ENCODE measurements at regions not wholly inside any gene's neighbourhood (a gene's known extent, or its start where the extent isn't known, plus 50 kb on each side); places are given as distances from the start of the nearest gene placed in this dataset.

DNA sequence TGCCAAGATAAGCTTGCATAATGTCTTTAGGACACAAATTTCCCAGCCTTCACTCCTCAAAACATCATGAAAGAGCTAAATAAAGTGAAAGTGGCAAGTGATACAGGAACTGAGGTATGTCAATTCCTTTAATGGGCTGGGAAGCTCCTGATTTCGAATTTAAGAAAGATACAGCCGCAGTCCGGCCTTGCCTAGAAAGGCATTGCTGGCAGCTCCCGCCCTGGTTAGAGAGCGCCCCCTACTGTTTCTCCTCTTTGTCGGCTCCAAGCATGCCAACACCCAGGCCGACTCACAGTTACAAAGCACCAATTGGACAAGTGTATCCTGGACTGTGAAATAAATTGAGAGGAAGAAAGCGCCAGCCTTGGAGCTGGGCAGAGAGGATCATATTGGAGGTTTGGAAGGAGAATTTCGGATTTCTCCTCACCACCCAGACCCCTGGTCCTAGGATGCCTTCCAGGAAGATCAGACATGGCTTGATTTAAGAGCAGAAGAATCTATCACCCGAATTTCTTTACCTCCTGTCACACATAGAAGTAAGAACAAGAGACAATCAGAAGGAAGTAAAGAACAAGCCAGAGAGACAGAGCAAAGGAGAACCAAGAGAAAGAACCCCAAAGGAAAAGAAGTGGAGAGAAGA is 84.0 kb downstream of the FAM76B start:
- Histone ChIP-seq H3K4me1 (peaks cover 12% of the 10 kb centered on the region; the same call in 1 of the 2 replicates), H3K9me3 (no peaks in the 10 kb centered on the region), H3K27ac (no peak overlapping the region), H3K36me3 (no peaks in the 10 kb centered on the region), H3K4me3 (no peak overlapping the region), H3K9ac (no peak overlapping the region), H4K20me1 (no peaks in the 10 kb centered on the region), H3K4me2 (peak overlapping the region; percentile 35), H3K27me3 (no peaks in the 10 kb centered on the region)
- TF ChIP-seq Cebpa-rat (IDR thresholded peaks at IDR 0.05) = no peak

GRCh38 chr11:95704865-95705264 is 84.7 kb downstream of the FAM76B start:
- Histone ChIP-seq H3K4me2 (no peak overlapping the region), H3K9me3 (no peaks in the 10 kb centered on the region), H4K20me1 (no peaks in the 10 kb centered on the region), H3K27me3 (no peaks in the 10 kb centered on the region), H3K9ac (no peak overlapping the region), H3K36me3 (no peaks in the 10 kb centered on the region), H3K4me1 (peaks cover 19% of the 10 kb centered on the region; the same call in 1 of the 2 replicates), H3K27ac (no peak overlapping the region), H3K4me3 (no peak overlapping the region)
- no peak for TF ChIP-seq Cebpa-rat (IDR thresholded peaks at IDR 0.05)

- Histone ChIP-seq H3K27ac (no peak overlapping the region), H4K20me1 (no peaks in the 10 kb centered on the region), H3K9ac (no peak overlapping the region), H3K4me2 (no peak overlapping the region), H3K4me3 (no peak overlapping the region), H3K4me1 (peaks cover 24% of the 10 kb centered on the region; the same call in 1 of the 2 replicates), H3K9me3 (no peaks in the 10 kb centered on the region), H3K27me3 (no peaks in the 10 kb centered on the region), H3K36me3 (no peaks in the 10 kb centered on the region)
- no peak for TF ChIP-seq Cebpa-rat (IDR thresholded peaks at IDR 0.05)
Measured at GRCh38 chr11:95703049-95703448, 86.5 kb downstream of the FAM76B start.

DNA sequence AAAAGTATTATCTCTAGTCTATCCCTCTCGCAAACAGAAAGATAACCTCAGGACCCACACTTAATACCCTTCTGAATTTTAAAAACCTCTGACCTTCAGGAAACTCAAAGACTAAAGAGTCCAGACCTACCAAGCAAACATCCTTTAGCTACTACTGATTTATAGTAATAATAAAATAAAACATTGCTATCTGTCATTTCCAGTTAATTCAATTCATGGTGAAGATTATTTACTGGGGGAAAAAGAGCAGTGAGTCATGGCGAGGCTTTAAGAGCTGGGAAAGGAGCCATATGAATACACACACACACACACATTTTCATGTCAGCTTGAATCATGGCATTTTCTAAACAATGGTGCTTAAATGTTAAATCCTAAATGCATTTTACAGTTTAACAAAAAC is 87.1 kb downstream of the FAM76B start:
- no peak overlapping the region for H3K27ac ChIP-seq
- H3K9me3 ChIP-seq = no peaks in the 10 kb centered on the region
- H3K4me2 ChIP-seq = no peak overlapping the region
- peaks cover 24% of the 10 kb centered on the region; the same call in 1 of the 2 replicates for H3K4me1 ChIP-seq
- no peak for TF ChIP-seq Cebpa-rat (IDR thresholded peaks at IDR 0.05)
- no peak overlapping the region for H3K9ac ChIP-seq
- H3K4me3 ChIP-seq = no peak overlapping the region
- H3K27me3 ChIP-seq = no peaks in the 10 kb centered on the region
- H4K20me1 ChIP-seq = no peaks in the 10 kb centered on the region
- no peaks in the 10 kb centered on the region for H3K36me3 ChIP-seq

GRCh38 chr11:95700471-95700817 is 89.1 kb downstream of the FAM76B start:
- Histone ChIP-seq H3K36me3 (no peaks in the 10 kb centered on the region), H3K9ac (no peak overlapping the region), H3K27me3 (no peaks in the 10 kb centered on the region), H3K9me3 (no peaks in the 10 kb centered on the region), H3K4me2 (peak overlapping the region; percentile 8; the same call in 1 of the 2 replicates), H3K27ac (no peak overlapping the region), H3K4me3 (no peak overlapping the region), H3K4me1 (peaks cover 17% of the 10 kb centered on the region; the same call in 1 of the 2 replicates), H4K20me1 (no peaks in the 10 kb centered on the region)
- no peak for TF ChIP-seq Cebpa-rat (IDR thresholded peaks at IDR 0.05)

GRCh38 chr11:95699631-95700470 is 89.7 kb downstream of the FAM76B start:
- Histone ChIP-seq H3K4me2 (peak overlapping the region; percentile 8; the same call in 1 of the 2 replicates), H3K9ac (no peak overlapping the region), H3K27me3 (no peaks in the 10 kb centered on the region), H3K36me3 (no peaks in the 10 kb centered on the region), H3K4me1 (peaks cover 15% of the 10 kb centered on the region; the same call in 1 of the 2 replicates), H3K9me3 (no peaks in the 10 kb centered on the region), H4K20me1 (no peaks in the 10 kb centered on the region), H3K27ac (no peak overlapping the region), H3K4me3 (no peak overlapping the region)
- TF ChIP-seq Cebpa-rat (IDR thresholded peaks at IDR 0.05) = no peak

DNA sequence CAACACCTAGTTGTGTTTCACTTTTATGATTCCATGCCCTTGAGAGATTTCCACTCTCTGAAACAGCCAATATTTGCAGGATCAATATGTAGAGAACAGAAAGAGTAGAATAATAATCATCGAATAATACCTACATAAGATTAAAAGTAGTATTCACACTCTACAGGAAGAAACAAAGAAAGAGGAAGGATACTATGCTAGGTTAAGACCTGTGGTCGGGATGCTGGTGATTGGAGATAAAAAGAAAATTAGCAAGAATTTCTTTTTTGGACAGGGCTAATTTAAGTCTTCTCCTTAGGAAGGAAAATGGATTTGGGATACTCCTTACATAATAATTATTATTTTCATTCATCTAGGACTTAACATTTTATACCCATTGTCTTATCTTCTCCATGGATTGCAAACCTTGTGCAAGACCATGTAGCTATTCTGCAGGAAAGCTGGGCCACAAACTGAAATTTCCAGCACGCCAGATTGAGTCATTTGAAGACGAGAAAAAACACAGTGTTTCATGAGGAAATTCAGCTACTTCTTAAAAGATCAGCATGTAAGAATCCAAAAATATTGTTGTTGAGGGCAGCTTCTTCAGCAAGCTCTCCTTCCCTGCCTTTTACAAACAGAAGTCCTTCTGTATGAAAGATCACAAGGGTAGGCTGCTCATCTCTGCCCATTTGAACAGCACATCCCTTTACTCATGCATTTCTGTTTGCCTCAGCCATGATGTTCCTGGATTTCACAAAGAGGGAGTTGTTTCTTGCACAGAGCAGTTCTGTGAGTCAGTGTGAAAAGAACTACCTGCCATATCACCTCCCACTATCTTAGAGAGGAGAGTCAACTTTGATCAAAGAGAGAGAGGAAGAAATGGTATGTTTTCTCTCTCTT is 90.7 kb downstream of the FAM76B start:
- no peak overlapping the region for H3K9ac ChIP-seq
- no peak for TF ChIP-seq Cebpa-rat (IDR thresholded peaks at IDR 0.05)
- no peaks in the 10 kb centered on the region for H3K9me3 ChIP-seq
- H3K4me1 ChIP-seq = peaks cover 15% of the 10 kb centered on the region; the same call in 1 of the 2 replicates
- no peaks in the 10 kb centered on the region for H3K27me3 ChIP-seq
- no peaks in the 10 kb centered on the region for H3K36me3 ChIP-seq
- no peak overlapping the region for H3K4me3 ChIP-seq
- H3K27ac ChIP-seq = no peak overlapping the region
- no peak overlapping the region for H3K4me2 ChIP-seq
- H4K20me1 ChIP-seq = no peaks in the 10 kb centered on the region

GRCh38 chr11:95697614-95698408 is 91.8 kb downstream of the FAM76B start:
- Histone ChIP-seq H3K9ac (no peak overlapping the region), H3K4me1 (peaks cover 20% of the 10 kb centered on the region), H3K27me3 (no peaks in the 10 kb centered on the region), H3K9me3 (no peaks in the 10 kb centered on the region), H3K4me2 (no peak overlapping the region), H4K20me1 (no peaks in the 10 kb centered on the region), H3K36me3 (no peaks in the 10 kb centered on the region), H3K27ac (no peak overlapping the region), H3K4me3 (no peak overlapping the region)
- no peak for TF ChIP-seq Cebpa-rat (IDR thresholded peaks at IDR 0.05)

DNA sequence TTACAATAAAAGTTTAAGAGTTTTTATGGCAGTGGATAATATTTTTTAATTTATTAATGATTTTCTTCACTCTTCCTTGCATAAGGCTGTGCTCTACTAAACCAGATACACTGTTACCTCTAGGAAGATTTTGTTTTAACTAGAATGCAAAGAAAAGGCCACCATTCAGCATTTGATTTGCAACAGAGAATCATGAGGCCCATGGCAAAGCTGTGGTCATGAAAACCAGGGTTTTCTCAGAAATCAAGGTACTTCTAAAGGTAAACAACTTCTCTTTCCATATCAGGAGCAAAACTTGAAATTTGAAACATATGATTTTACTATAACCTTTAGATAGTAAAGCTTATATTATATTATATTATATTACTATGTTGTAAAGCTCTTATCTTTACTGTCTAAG is 94.4 kb downstream of the FAM76B start:
- no peak overlapping the region for H3K9ac ChIP-seq
- H3K9me3 ChIP-seq = no peaks in the 10 kb centered on the region
- no peak overlapping the region for H3K4me3 ChIP-seq
- H4K20me1 ChIP-seq = no peaks in the 10 kb centered on the region
- TF ChIP-seq Cebpa-rat (IDR thresholded peaks at IDR 0.05) = no peak
- no peak overlapping the region for H3K27ac ChIP-seq
- peaks cover 21% of the 10 kb centered on the region for H3K4me1 ChIP-seq
- H3K4me2 ChIP-seq = no peak overlapping the region
- no peaks in the 10 kb centered on the region for H3K27me3 ChIP-seq
- no peaks in the 10 kb centered on the region for H3K36me3 ChIP-seq
